GM23338 (cell line): ENCODE measurements at regions not wholly inside any gene's neighbourhood (a gene's known extent, or its start where the extent isn't known, plus 50 kb on each side); places are given as distances from the start of the nearest gene placed in this dataset.
"Not testable (repeated sequence)": the region's sequence is repeated elsewhere in the genome, so short reads cannot be mapped to it uniquely, and the experiment has no call there.

Experiments used
- CTCF ChIP-seq, 2 experiments: fragments of 200-600 bp in 1 of 2; sonication (generic) in 1 of 2; conservative IDR thresholded peaks; 2 replicates each; pipeline versions ENCODE4 v1.5.1 to v1.6.1; 2016 to 2017; ENCODE audit warnings: antibody characterized with exemption in 2 of 2, low read depth in 2 of 2, mild to moderate bottlenecking in 2 of 2, moderate library complexity in 1 of 2
- POLR2AphosphoS5 ChIP-seq: IDR thresholded peaks from 2 replicates; pipeline ENCODE4 v1.6.1; 2016; ENCODE audit warnings: antibody characterized with exemption, low read depth
- REST ChIP-seq: IDR thresholded peaks from one replicate; pipeline ENCODE4 v1.6.1; 2018; ENCODE audit warnings: antibody characterized with exemption; ENCODE audit not compliant: unreplicated experiment

GRCh38 chr7:149962685-149963319 lies 89.0 kb downstream of the ATP6V0E2 start:
- TF ChIP-seq CTCF (conservative IDR thresholded peaks at IDR 0.05; ENCODE audit: low read depth in 2 of 2); POLR2AphosphoS5; REST: not testable (repeated sequence)
